ENCODE measurements at regions not wholly inside any gene's neighbourhood (a gene's known extent, or its start where the extent isn't known, plus 50 kb on each side); places are given as distances from the start of the nearest gene placed in this dataset.
A peak's percentile ranks its signal among the peaks of the same experiment; 100 is the strongest.
"Not testable (repeated sequence)": the region's sequence is repeated elsewhere in the genome, so short reads cannot be mapped to it uniquely, and the experiment has no call there.

DNA sequence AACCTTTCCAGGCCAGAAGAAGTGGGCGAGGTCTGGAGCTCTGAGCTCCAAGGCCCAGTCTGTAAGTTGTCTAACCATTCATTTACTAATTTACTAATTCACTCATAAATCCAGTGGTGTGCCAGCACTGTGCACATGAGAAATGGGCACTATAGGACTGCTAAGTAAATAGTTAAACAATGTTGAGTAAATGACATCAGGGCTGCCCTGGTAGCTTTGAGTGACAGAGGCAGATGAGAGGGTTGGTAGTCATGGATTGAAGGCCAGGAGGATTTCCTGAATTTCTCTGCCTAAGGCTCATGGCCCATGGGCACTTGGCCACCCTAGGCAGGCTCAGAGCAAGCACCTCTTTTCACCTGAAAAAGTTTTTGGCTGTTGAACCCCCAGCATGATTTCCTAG, 216.9 kb upstream of the RXFP2 start:
- no peak for DNase-seq

GRCh38 chr13:31528176-31528575, 211.2 kb upstream of the RXFP2 start:
- no peak for DNase-seq

DNA sequence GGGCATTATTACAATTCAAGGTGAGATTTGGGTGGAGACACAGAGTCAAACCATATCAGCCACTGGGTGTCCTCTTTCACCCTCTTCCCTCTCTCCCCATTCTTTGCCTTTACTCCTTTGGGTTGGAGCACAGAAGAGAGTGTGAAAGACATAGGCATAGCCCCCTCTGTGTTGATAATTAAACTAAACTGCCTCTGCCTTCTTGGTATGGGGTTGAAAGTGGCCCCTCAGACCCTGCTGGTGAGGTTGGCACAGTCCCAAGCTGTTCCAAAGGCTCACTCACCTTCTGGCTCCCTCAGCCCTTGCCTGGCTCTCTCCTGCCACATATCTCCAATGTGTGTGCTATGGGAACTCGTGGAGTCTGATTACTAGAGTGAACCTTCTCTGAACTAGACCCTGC, 210.6 kb upstream of the RXFP2 start:
- no peak for DNase-seq

DNA sequence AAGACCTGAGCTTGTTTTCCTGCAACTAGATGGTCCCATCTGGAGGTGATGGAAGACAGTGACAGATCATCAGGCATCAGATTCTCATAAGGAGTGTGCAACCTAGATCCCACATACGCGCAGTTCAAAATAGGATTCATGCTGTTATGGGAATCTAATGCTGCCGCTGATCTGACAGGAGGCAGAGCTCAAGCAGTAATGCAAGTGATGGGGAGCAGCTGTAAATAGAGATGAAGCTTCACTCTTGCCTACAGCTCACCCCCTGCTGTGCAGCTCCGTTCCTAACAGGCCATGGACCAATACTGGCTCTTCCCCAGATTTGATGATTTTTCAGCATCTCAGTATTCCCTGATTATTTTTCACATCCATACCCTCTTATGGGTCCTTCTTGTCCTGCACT, 208.4 kb upstream of the RXFP2 start:
- DNase-seq: no peak

DNA sequence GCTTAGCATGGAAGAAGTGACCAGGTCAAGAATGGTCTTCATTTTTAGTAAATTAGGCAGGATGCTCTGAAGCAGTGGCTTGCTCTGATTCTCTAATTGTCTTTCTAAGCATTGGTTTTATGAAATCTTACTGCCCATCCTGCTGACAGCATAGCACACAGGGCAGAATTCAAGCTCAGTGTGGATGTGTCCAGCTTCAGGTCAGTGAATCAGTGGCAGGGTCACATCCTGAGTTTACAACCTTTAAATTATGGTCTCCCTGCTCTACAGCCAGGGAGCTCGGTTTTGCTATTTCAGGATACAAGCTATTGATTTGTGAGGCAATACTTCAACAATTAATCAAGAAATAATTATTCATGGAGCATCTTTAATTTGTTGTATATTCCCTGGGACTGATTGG, 202.3 kb upstream of the RXFP2 start:
- no peak for DNase-seq

DNA sequence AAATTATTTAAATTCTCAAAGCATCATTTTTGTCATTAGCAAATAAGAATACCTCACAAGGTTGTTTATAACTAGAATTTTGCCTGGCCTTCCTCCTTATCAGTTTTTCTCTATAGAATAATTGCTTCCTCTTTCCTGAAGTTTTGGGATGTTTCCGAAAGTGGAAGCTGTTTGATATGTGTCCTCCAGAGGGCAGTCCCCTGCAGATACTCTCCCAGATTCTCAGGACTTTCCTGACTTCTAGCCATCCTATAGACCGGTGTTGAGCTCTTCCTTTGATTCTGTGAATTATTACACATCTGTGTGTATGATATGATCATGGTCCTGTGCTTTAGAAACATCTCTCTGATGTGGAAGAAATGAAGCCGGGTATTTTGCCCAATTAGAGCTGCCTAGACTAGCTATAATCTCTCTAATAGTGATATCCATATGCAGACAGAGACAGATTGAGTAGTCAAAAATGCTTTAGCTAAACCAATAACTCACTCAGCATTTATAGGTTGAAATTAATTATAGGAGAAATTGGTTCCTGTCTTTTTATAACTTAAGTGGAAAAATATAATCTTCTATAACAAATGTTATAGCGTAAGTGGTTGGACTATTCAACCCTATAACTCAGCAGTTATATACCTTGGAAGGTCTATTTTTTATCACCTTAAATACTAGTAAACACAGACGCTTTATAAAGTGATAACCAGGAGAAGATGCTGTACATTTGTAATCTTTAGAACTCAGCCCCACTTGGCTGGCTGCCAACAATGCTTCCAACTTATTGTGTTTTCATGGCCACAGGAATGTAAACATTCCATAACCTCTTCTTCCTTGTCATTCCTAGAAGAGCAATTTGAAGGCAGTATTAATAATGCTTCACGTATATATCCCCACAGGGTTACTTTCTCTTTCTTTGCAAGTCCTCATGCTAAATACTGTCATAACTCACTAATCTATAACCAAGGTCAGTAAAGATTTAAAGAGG, 201.0 kb upstream of the RXFP2 start:
- no peak for DNase-seq

- no peak for DNase-seq
Measured at GRCh38 chr13:31540281-31540680, 199.0 kb upstream of the RXFP2 start.

GRCh38 chr13:31543190-31543589, 196.1 kb upstream of the RXFP2 start:
- DNase-seq: no peak

GRCh38 chr13:31545616-31546015, 193.7 kb upstream of the RXFP2 start:
- no peak for DNase-seq

DNA sequence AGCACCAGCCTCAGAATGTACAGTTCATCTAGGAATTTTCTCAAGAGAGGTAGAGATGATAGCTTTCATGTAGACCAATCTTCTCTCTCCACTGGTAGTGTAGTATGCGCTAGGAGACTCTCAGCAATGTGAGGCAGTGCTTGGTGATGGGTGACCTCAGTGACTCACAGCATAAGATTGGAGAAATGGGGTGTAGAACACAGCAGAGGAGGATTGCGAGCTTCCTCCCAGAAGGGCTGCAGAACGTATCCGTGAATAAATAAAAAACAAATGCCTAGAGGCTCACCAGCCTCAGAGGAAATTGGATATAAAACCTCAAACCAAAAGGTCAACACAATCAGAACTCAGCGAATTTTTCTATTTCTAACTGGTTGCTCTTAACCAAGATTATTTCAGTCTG, 182.9 kb upstream of the RXFP2 start:
- no peak for DNase-seq

GRCh38 chr13:31584221-31584620, 155.1 kb upstream of the RXFP2 start:
- not testable (repeated sequence) for DNase-seq

DNA sequence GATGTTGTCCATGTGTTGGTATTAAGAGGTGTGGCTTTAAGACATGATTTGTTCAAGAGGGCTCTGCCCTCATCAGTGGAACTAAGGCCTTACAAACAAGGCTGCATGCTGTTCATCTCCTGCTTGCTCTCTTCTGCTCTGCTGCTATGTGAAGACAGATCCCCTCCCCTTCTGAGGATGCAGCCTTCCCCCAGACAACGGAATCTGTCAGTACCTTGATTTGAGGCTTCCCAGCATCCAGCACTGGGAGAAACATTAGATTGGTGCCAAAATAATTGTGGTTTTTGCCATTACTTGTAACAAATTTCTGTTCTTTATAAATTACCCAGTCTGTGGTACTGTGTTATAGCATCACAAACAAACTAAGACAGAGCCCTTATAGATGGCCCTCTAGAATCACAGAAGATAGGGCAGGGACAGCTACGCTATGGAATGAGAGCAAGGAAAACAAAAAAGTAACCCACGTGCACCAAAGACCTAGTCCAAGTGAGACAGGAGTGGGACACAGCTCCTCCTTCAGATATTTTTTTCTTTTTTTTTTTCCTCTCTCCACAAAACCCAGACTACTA, 151.5 kb upstream of the RXFP2 start:
- no peak for DNase-seq

- peak; percentile 6 for DNase-seq
Measured at GRCh38 chr13:31588316-31588715, 151.0 kb upstream of the RXFP2 start.

GRCh38 chr13:31588893-31589292, 150.4 kb upstream of the RXFP2 start:
- DNase-seq: no peak

DNA sequence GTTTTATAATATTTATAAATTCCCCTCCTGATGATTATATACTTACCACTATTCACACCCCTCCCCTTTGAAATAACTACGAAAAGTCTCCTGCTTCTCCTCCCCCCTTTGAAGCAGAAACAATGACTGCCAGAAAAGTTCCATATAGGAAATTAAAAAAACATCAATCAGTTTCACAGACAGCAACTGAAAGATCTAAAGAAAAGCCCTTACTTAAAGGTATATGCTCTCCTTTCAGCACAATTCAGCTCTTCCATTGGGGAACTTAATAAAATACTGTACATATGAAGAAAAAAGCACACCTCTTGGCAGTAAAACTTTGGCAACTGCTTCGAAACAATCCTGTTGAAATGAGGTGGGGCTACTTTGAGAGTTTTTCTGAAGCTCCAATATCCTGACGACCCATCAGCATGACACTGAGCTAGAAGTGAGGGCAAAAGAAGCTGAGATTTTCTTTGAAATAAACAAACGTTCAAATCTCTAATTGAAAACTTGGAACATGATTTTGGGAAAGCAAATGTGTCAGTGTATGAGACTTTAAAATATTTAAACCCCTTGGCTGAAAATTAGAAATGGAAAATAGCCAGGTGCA, 147.6 kb upstream of the RXFP2 start:
- no peak for DNase-seq

DNA sequence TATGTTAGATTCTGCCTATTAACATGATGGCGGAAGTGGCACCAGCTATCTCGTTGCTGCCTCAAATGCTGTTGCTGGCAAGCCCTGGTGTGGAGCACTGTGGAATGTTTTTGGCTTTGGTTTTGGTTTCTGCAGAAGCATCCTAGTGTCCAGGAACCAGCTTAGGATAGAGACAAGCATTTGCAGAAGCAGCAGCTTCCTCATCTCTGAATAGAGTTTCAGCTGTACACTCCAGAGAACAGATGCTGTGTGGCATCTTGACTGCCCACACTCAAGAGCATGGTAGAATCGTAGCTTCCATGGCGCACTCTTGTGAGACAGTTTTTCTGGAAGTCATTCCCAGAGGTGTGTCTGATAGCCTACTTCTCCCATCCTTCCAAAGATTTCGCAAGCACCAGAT, 145.3 kb upstream of the RXFP2 start:
- no peak for DNase-seq

DNA sequence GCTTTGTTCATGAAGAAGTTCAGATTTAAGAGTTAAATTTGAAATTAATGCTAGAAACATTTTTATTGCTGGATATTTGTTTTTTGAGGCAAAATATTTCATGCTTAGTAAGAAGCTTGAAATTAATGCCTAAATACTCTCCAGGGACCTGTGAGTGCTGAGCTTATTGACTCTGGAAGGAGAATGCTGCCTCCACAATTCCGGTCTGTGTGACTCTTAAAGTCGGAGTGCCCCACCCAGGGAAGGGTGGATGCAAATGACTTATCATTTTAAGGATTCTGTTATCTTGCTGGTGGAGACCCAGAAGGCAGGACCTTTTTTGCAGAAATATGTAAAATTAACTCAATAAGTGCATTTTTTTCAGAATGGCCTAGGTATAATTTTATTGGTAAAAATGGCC, 143.8 kb upstream of the RXFP2 start:
- DNase-seq: no peak

DNA sequence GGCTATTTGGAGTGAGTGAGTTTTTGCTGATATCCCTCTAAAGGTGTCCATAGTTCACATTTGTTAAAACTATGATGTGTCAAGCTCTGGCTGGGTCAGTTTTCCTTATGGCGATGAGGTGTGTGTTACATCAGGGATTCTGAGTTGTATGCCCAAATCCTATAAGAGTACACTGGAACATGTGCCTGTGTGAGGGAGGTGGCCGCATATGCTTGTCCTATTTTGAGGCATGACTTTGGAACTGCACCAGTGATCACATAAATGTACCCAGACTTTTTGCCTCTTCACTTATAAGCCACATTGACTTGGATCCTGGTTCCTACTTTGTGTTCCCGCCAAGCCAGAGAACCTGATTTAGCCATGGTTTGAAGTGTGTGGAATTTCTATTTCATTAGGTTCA, 140.3 kb upstream of the RXFP2 start:
- DNase-seq: no peak

- DNase-seq: no peak
Measured at GRCh38 chr13:31605076-31605860, 134.1 kb upstream of the RXFP2 start.

- not testable (repeated sequence) for DNase-seq
Measured at GRCh38 chr13:31607531-31607930, 131.8 kb upstream of the RXFP2 start.

DNA sequence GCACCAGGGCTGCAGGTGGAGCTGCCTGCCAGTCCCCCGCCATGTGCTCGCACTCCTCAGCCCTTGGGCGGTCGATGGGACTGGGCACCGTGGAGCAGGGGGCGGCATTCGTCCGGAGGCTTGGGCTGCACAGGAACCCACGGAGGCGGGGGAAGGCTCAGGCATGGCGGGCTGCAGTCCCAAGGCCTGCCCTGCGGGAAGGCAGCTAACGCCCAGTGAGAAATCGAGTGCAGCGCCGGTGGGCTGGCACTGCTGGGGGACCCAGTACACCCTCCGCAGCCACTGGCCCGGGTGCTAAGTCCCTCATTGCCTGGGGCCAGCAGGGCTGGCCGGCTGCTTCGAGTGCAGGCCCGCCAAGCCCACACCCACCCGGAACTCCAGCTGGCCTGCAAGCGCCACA, 130.5 kb upstream of the RXFP2 start:
- DNase-seq: not testable (repeated sequence)

DNA sequence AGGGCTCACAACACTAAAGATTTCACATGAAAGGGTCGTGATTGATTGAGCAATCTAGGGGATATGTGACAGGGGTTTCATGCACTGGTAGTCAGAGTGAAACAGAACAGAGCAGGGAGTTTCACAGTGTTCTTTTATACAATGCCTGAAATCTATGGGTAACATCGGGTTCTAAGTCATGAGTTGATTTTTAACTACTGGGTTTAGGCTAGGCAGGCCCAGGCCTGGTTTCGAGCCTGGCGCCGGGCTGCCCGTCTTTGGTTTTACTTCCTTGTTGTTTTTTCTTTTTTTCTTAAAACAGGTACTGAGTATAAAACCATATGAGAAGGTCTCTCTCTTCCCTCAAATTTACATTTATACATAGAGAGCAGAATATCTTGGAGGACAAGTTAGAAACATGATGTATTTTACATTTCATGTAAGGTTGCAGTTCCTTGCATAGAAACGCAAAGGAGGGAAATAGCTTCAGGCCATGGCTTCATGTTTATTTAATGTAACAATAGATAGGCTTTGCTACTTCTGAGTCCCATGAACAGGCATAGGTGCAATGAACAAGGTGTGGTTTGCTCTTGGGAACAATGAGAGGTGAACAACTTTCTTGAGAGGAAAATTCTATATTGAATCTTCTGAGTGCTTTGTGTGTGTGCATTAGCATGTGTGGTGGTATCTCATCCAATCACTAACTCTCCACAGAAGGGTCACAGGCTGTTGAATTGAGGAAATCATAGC, 128.9 kb upstream of the RXFP2 start:
- no peak for DNase-seq

GRCh38 chr13:31611214-31611613, 128.1 kb upstream of the RXFP2 start:
- no peak for DNase-seq

Data from DMS79 treated with DMSO at 0.1 percent for 48 hours (cell line).